K562 (cell line): ENCODE measurements at regions not wholly inside any gene's neighbourhood (a gene's known extent, or its start where the extent isn't known, plus 50 kb on each side); places are given as distances from the start of the nearest gene placed in this dataset.

Experiments used
- ATAC-seq: fragments of 200-7000 bp; cut with Tn5 transposase; 3 replicates; pipeline ENCODE4 v1.9.1; 2020; ENCODE audit warnings: moderate library complexity
- BruUV-seq: library from RNA; stranded (reverse); fragments of 400-500 nt; replicated peaks from 2 replicates; lab custom pipeline; 2021; lab: Mats Ljungman, UMichigan
- CTCF ChIA-PET: fragments of 300-600 bp; formaldehyde crosslinking; extraction: SDS; loops from one replicate; lab custom pipeline; 2021; ENCODE audit warnings: low intra/inter-chr PET ratio; lab: Yijun Ruan, JAX
- POLR2A ChIA-PET: fragments of 300-600, 350-650 bp; sonication (Branson Sonifier 250); formaldehyde crosslinking; extraction: SDS; loops from one replicate; lab custom pipeline; 2021; ENCODE audit warnings: antibody characterized with exemption, inconsistent platforms; lab: Yijun Ruan, JAX
- DNase-seq, 4 experiments: peaks; one replicate each; pipeline versions ENCODE4 v3.0.0 to v3.0.0-alpha.2; 2011 to 2018; ENCODE audit warnings: low spot score in 3 of 4, mixed read lengths in 3 of 4; ENCODE audit errors: extremely low read depth in 1 of 4
- FAIRE-seq: peaks from 2 replicates; lab custom pipeline; 2011; peaks lifted over from hg19 to GRCh38; lab: Jason Lieb, UNC
- H2AFZ ChIP-seq: 2 replicates; pipeline ENCODE4 v1.6.0; 2011; ENCODE audit warnings: low read depth, low read length, control low read depth, inconsistent platforms
- H3K27ac ChIP-seq: fragments of 200-600 bp; 3 replicates; pipeline ENCODE4 v1.8.0; 2011; ENCODE audit warnings: low read depth, mild to moderate bottlenecking, control low read depth, inconsistent platforms, low read length, moderate library complexity, mixed read lengths; ENCODE audit errors: extremely low read depth
- H3K27me3 ChIP-seq, 2 experiments: fragments of 300-600 bp in 1 of 2; 2 replicates in 1 of 2; 3 replicates in 1 of 2; pipeline versions ENCODE4 v1.6.0 to v1.8.0; 2011; ENCODE audit warnings: inconsistent platforms in 2 of 2, low read length in 2 of 2, mild to moderate bottlenecking in 1 of 2, mixed read lengths in 1 of 2, moderate library complexity in 1 of 2; ENCODE audit not compliant: control insufficient read depth in 2 of 2, insufficient read depth in 2 of 2
- H3K36me3 ChIP-seq: fragments of 300-600 bp; 3 replicates; pipeline ENCODE4 v1.8.0; 2011; ENCODE audit warnings: mild to moderate bottlenecking, low read length, inconsistent platforms; ENCODE audit not compliant: control insufficient read depth, insufficient read depth
- H3K4me1 ChIP-seq, 2 experiments: fragments of 200-600 bp in 1 of 2; replicated peaks in 1 of 2; 2 replicates in 1 of 2; 3 replicates in 1 of 2; pipeline versions ENCODE4 v1.5.1 to v1.8.0; 2011; ENCODE audit warnings: inconsistent platforms in 2 of 2, low read length in 2 of 2, mild to moderate bottlenecking in 1 of 2, mixed read lengths in 1 of 2, moderate library complexity in 1 of 2; ENCODE audit not compliant: control insufficient read depth in 2 of 2, insufficient read depth in 2 of 2
- H3K4me2 ChIP-seq: 2 replicates; pipeline ENCODE4 v1.6.1; 2011; ENCODE audit warnings: low read length, control low read depth, inconsistent platforms, mixed read lengths; ENCODE audit not compliant: insufficient read depth
- H3K4me3 ChIP-seq: fragments of 200-600 bp; sonication (generic), shearing (Covaris generic); 2 replicates; pipeline ENCODE4 v1.5.1; 2016; ENCODE audit warnings: control low read depth, inconsistent platforms
- H3K79me2 ChIP-seq: fragments of 200-600 bp; 3 replicates; pipeline ENCODE4 v1.8.0; 2011; ENCODE audit warnings: low read length, inconsistent platforms; ENCODE audit not compliant: control insufficient read depth, insufficient read depth
- H3K9ac ChIP-seq, 2 experiments: 2 replicates each; pipeline versions ENCODE4 v1.6.0 to v1.6.1; 2011; ENCODE audit warnings: low read depth in 2 of 2, low read length in 2 of 2, control low read depth in 1 of 2, inconsistent platforms in 1 of 2, mild to moderate bottlenecking in 1 of 2, mixed read lengths in 1 of 2; ENCODE audit not compliant: insufficient read depth in 1 of 2
- H3K9me1 ChIP-seq: one replicate; pipeline ENCODE4 v1.6.0; 2011; ENCODE audit warnings: inconsistent platforms, mild to moderate bottlenecking, low read length, moderate library complexity; ENCODE audit not compliant: control insufficient read depth, insufficient read depth
- H3K9me3 ChIP-seq: replicated peaks from 2 replicates; pipeline ENCODE4 v1.5.1; 2011; ENCODE audit warnings: low read depth, low read length, inconsistent platforms; ENCODE audit not compliant: control insufficient read depth, insufficient read depth
- H4K20me1 ChIP-seq: replicated peaks from 2 replicates; pipeline ENCODE4 v1.6.1; 2011; ENCODE audit warnings: low read length, inconsistent platforms, mixed read lengths; ENCODE audit not compliant: control insufficient read depth, insufficient read depth
- DACH1 ChIP-seq: fragments of 450-650 bp; IDR thresholded peaks from 2 replicates; pipeline ENCODE4 v1.6.1; 2018; ENCODE audit not compliant: partially characterized antibody
- GABPB1 ChIP-seq: sonication (generic); formaldehyde crosslinking; IDR thresholded peaks from 2 replicates; pipeline ENCODE4 v1.8.0; 2022; ENCODE audit warnings: mild to moderate bottlenecking, missing genetic modification reagents
- GATAD2A ChIP-seq: fragments of 450-650 bp; IDR thresholded peaks from 2 replicates; pipeline ENCODE4 v1.6.1; 2017
- MAFK ChIP-seq: IDR thresholded peaks from 2 replicates; pipeline ENCODE4 v1.6.1; 2011; ENCODE audit warnings: low read length, improper control_type of control experiment
- MXI1 ChIP-seq: IDR thresholded peaks from 2 replicates; pipeline ENCODE4 v1.6.1; 2011; ENCODE audit warnings: low read depth, mild to moderate bottlenecking, improper control_type of control experiment, low read length
- SAFB2 ChIP-seq: fragments of 200-400 bp; formaldehyde crosslinking; IDR thresholded peaks from 2 replicates; pipeline ENCODE4 v1.6.1; 2018; ENCODE audit warnings: borderline replicate concordance, low read length, low read depth, moderate library complexity; ENCODE audit not compliant: severe bottlenecking
- ZFP30 ChIP-seq: fragments of 250-450 bp; sonication (Bioruptor Pico); IDR thresholded peaks from 2 replicates; pipeline ENCODE4 v1.8.0; 2022; ENCODE audit warnings: moderate library complexity, mild to moderate bottlenecking, inconsistent platforms, borderline replicate concordance
- WGBS: fragments of 100-300 bp; shearing (Covaris generic); methylation state at CpG from one replicate; pipeline ENCODE4 v1.1.6; 2016; ENCODE audit warnings: low coverage, mixed read lengths; ENCODE audit not compliant: insufficient coverage; ENCODE audit errors: missing lambda C conversion rate; 5-methylcytosine and 5-hydroxymethylcytosine counted together
- in situ Hi-C: fragments of 300-500 bp; cut with MboI; formaldehyde crosslinking; loops from 4 replicates; pipeline ENCODE4 v1.15.0; 2018; ENCODE audit warnings: inconsistent platforms, mixed read lengths
- intact Hi-C: fragments of 100-400 bp; cut with micrococcal nuclease; formaldehyde crosslinking; loops from 2 replicates; pipeline ENCODE4 v1.14.2; 2022
- TF ChIP-seq, protein P1 (sequence below): fragments of 250-450 bp; sonication (Bioruptor Pico); IDR thresholded peaks from 2 replicates; pipeline ENCODE4 v1.8.0; 2021; ENCODE audit warnings: mild to moderate bottlenecking, moderate library complexity
- TF ChIP-seq, protein P2 (sequence below): fragments of 450-650 bp; IDR thresholded peaks from 2 replicates; pipeline ENCODE4 v1.6.1; 2016; ENCODE audit warnings: mild to moderate bottlenecking, moderate library complexity
- TF ChIP-seq, protein P3 (sequence below): sonication (generic); formaldehyde crosslinking; IDR thresholded peaks from 2 replicates; pipeline ENCODE4 v1.8.0; 2022; ENCODE audit warnings: missing genetic modification reagents, mild to moderate bottlenecking, moderate library complexity, borderline replicate concordance

DNA sequence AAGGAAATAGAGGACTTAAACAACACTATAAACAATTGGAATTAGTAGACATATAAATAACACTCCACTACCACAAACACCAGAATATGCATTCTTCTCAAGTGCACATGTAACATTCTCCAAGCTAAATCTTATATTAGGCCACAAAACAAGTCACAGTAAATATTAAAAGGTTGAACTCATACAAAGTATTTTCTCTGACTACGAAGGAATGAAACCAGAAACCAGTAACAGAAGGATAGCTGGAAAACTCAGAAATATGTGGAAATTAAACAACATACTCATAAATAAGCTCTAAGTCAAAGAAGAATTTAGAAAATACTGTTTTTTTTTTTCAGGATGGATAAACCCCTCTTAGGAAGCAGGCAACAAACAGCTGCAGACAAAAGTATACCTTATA, 77.4 kb upstream of the IGFBP3 start:
- no peaks in the 10 kb centered on the region for H3K36me3 ChIP-seq
- H4K20me1 ChIP-seq = no peaks in the 10 kb centered on the region
- H3K4me3 ChIP-seq = no peak overlapping the region
- no peak overlapping the region for H3K4me2 ChIP-seq
- no peak overlapping the region for H3K27ac ChIP-seq
- BruUV-seq = no TSS peak
- DNase-seq (no peak), ATAC-seq (no peak), FAIRE-seq (no peak)
- in situ Hi-C loops (no loop called here), intact Hi-C loops (no loop called here)
- H3K27me3 ChIP-seq = no peaks in the 10 kb centered on the region
- H3K4me1 ChIP-seq = no peaks in the 10 kb centered on the region
- H3K9me3 ChIP-seq = no peaks in the 10 kb centered on the region
- CTCF ChIA-PET = no interaction called here
- no peaks in the 10 kb centered on the region for H3K9me1 ChIP-seq
- POLR2A ChIA-PET = no interaction called here
- no peaks in the 10 kb centered on the region for H3K79me2 ChIP-seq
- WGBS = 0% methylated on average over 1 of the region's 1 CpG
- H2AFZ ChIP-seq = no peak overlapping the region
- no peak overlapping the region for H3K9ac ChIP-seq
- TF ChIP-seq ZFP30 (CRISPR knock-in tag) (no peak), GATAD2A (no peak), SAFB2 (no peak), MAFK (no peak), MXI1 (no peak), GABPB1 (no peak), DACH1 (no peak)
- TF ChIP-seq, protein P1, sequence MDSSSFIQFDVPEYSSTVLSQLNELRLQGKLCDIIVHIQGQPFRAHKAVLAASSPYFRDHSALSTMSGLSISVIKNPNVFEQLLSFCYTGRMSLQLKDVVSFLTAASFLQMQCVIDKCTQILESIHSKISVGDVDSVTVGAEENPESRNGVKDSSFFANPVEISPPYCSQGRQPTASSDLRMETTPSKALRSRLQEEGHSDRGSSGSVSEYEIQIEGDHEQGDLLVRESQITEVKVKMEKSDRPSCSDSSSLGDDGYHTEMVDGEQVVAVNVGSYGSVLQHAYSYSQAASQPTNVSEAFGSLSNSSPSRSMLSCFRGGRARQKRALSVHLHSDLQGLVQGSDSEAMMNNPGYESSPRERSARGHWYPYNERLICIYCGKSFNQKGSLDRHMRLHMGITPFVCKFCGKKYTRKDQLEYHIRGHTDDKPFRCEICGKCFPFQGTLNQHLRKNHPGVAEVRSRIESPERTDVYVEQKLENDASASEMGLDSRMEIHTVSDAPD (CRISPR knock-in tag) = no peak
- TF ChIP-seq, protein P2, sequence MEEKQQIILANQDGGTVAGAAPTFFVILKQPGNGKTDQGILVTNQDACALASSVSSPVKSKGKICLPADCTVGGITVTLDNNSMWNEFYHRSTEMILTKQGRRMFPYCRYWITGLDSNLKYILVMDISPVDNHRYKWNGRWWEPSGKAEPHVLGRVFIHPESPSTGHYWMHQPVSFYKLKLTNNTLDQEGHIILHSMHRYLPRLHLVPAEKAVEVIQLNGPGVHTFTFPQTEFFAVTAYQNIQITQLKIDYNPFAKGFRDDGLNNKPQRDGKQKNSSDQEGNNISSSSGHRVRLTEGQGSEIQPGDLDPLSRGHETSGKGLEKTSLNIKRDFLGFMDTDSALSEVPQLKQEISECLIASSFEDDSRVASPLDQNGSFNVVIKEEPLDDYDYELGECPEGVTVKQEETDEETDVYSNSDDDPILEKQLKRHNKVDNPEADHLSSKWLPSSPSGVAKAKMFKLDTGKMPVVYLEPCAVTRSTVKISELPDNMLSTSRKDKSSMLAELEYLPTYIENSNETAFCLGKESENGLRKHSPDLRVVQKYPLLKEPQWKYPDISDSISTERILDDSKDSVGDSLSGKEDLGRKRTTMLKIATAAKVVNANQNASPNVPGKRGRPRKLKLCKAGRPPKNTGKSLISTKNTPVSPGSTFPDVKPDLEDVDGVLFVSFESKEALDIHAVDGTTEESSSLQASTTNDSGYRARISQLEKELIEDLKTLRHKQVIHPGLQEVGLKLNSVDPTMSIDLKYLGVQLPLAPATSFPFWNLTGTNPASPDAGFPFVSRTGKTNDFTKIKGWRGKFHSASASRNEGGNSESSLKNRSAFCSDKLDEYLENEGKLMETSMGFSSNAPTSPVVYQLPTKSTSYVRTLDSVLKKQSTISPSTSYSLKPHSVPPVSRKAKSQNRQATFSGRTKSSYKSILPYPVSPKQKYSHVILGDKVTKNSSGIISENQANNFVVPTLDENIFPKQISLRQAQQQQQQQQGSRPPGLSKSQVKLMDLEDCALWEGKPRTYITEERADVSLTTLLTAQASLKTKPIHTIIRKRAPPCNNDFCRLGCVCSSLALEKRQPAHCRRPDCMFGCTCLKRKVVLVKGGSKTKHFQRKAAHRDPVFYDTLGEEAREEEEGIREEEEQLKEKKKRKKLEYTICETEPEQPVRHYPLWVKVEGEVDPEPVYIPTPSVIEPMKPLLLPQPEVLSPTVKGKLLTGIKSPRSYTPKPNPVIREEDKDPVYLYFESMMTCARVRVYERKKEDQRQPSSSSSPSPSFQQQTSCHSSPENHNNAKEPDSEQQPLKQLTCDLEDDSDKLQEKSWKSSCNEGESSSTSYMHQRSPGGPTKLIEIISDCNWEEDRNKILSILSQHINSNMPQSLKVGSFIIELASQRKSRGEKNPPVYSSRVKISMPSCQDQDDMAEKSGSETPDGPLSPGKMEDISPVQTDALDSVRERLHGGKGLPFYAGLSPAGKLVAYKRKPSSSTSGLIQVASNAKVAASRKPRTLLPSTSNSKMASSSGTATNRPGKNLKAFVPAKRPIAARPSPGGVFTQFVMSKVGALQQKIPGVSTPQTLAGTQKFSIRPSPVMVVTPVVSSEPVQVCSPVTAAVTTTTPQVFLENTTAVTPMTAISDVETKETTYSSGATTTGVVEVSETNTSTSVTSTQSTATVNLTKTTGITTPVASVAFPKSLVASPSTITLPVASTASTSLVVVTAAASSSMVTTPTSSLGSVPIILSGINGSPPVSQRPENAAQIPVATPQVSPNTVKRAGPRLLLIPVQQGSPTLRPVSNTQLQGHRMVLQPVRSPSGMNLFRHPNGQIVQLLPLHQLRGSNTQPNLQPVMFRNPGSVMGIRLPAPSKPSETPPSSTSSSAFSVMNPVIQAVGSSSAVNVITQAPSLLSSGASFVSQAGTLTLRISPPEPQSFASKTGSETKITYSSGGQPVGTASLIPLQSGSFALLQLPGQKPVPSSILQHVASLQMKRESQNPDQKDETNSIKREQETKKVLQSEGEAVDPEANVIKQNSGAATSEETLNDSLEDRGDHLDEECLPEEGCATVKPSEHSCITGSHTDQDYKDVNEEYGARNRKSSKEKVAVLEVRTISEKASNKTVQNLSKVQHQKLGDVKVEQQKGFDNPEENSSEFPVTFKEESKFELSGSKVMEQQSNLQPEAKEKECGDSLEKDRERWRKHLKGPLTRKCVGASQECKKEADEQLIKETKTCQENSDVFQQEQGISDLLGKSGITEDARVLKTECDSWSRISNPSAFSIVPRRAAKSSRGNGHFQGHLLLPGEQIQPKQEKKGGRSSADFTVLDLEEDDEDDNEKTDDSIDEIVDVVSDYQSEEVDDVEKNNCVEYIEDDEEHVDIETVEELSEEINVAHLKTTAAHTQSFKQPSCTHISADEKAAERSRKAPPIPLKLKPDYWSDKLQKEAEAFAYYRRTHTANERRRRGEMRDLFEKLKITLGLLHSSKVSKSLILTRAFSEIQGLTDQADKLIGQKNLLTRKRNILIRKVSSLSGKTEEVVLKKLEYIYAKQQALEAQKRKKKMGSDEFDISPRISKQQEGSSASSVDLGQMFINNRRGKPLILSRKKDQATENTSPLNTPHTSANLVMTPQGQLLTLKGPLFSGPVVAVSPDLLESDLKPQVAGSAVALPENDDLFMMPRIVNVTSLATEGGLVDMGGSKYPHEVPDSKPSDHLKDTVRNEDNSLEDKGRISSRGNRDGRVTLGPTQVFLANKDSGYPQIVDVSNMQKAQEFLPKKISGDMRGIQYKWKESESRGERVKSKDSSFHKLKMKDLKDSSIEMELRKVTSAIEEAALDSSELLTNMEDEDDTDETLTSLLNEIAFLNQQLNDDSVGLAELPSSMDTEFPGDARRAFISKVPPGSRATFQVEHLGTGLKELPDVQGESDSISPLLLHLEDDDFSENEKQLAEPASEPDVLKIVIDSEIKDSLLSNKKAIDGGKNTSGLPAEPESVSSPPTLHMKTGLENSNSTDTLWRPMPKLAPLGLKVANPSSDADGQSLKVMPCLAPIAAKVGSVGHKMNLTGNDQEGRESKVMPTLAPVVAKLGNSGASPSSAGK = no peak
- TF ChIP-seq, protein P3, sequence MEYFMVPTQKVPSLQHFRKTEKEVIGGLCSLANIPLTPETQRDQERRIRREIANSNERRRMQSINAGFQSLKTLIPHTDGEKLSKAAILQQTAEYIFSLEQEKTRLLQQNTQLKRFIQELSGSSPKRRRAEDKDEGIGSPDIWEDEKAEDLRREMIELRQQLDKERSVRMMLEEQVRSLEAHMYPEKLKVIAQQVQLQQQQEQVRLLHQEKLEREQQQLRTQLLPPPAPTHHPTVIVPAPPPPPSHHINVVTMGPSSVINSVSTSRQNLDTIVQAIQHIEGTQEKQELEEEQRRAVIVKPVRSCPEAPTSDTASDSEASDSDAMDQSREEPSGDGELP (CRISPR knock-in tag) = no peak
